22Rv1 (cell line): ENCODE measurements at regions not wholly inside any gene's neighbourhood (a gene's known extent, or its start where the extent isn't known, plus 50 kb on each side); places are given as distances from the start of the nearest gene placed in this dataset.

Experiments used
- CTCF ChIP-seq: fragments of 450-650 bp; IDR thresholded peaks from 2 replicates; pipeline ENCODE4 v1.5.1; 2017; ENCODE audit warnings: mild to moderate bottlenecking
- ZFX ChIP-seq: fragments of 450-650 bp; IDR thresholded peaks from 2 replicates; pipeline ENCODE4 v1.6.1; 2017; ENCODE audit warnings: antibody characterized with exemption, borderline replicate concordance

- no peak for TF ChIP-seq CTCF
- TF ChIP-seq ZFX = no peak
Measured at GRCh38 chr12:124681779-124682391, 114.5 kb upstream of the NCOR2 start.
